ENCODE measurements at regions not wholly inside any gene's neighbourhood (a gene's known extent, or its start where the extent isn't known, plus 50 kb on each side); places are given as distances from the start of the nearest gene placed in this dataset.

DNA sequence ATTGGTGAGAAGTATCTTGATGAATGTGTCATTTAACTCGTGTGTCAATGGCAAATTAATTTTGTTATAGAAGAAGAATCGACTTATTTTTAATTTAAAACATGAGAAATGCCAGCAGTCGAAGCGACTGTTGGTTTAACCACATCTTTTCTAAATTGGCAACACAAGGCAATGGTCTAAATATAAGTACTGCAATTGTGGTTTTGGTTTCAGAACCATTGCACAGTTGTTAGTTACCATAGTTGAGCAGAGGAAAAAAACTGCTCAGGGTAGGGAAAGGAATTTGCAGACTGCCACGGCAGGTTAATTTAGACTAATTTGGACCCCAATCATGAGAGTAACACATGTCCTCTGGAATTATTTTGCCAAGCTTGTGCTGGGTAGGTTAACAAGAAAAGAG, 185.6 kb upstream of the RUNX1 start:
- TF ChIP-seq, protein P1, sequence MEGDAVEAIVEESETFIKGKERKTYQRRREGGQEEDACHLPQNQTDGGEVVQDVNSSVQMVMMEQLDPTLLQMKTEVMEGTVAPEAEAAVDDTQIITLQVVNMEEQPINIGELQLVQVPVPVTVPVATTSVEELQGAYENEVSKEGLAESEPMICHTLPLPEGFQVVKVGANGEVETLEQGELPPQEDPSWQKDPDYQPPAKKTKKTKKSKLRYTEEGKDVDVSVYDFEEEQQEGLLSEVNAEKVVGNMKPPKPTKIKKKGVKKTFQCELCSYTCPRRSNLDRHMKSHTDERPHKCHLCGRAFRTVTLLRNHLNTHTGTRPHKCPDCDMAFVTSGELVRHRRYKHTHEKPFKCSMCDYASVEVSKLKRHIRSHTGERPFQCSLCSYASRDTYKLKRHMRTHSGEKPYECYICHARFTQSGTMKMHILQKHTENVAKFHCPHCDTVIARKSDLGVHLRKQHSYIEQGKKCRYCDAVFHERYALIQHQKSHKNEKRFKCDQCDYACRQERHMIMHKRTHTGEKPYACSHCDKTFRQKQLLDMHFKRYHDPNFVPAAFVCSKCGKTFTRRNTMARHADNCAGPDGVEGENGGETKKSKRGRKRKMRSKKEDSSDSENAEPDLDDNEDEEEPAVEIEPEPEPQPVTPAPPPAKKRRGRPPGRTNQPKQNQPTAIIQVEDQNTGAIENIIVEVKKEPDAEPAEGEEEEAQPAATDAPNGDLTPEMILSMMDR (IDR thresholded peaks at IDR 0.05) = no peak
- no peak for TF ChIP-seq POLR2A (IDR thresholded peaks at IDR 0.05)

All from adrenal gland (tissue), 5 donors.